ENCODE measurements at regions not wholly inside any gene's neighbourhood (a gene's known extent, or its start where the extent isn't known, plus 50 kb on each side); places are given as distances from the start of the nearest gene placed in this dataset.

- TF ChIP-seq CHD2 (IDR thresholded peaks at IDR 0.05; ENCODE audit: low read length, partially characterized antibody) (no peak), FOXM1 (IDR thresholded peaks at IDR 0.05; ENCODE audit: low read depth) (no peak), GATA2 (CRISPR knock-in tag; IDR thresholded peaks at IDR 0.05) (no peak)
These were observed 72.7 kb upstream of the KLF12 start (continued) for GRCh38 chr13:74206855-74207254.

DNA sequence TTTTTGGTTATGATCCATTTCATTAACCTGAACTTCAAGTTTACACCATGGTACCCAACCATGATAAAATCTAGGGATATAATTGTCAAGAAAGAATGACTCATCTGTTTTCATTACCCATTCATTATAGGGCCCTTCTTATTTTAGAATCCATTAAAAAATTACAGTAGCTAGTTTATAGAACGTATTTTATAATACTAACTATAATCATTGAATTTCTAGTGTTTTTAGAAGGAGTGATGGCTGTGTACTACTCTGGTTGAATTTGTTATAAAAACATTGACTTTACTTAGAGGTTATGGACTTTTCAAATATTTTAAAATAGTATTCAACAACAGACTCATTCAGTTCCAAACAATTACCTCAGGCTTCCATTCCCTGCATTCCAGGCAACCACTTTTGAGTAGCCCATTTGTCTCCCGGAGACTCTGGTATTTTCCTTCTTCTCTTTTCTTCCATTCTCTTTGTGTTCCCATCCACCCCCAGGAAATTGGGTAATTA, 71.9 kb upstream of the KLF12 start:
- H3K27me3 ChIP-seq (ENCODE audit: insufficient read depth): no peaks in the 10 kb centered on the region
- WGBS (ENCODE audit: low lambda C conversion rate): 29% methylated on average over 2 of the region's 2 CpGs
- H3K4me2 ChIP-seq: no peak overlapping the region; the same call in 1 of the 2 replicates
- H3K4me3 ChIP-seq (ENCODE audit: low read depth in 2 of 2, low read length in 1 of 2): no peak overlapping the region
- ChIA-PET CTCF (no interaction called here), POLR2A (no interaction called here)
- H2AFZ ChIP-seq (ENCODE audit: low read depth): no peak overlapping the region
- H3K27ac ChIP-seq (ENCODE audit: low read depth in 2 of 2, low read length in 1 of 2): peak overlapping the region in 1 of 2 experiments; percentile 64; a peak in 2 of 4 replicates
- no peak overlapping the region; the same call in 1 of the 2 replicates for H3K9ac ChIP-seq
- peaks cover 25% of the 10 kb centered on the region for H3F3A ChIP-seq (replicated peaks; ENCODE audit: insufficient read depth)
- H3K9me3 ChIP-seq: no peaks in the 10 kb centered on the region
- TF ChIP-seq MEF2A (IDR thresholded peaks at IDR 0.05; ENCODE audit: borderline replicate concordance, low read depth) (no peak), RXRA (IDR thresholded peaks at IDR 0.05; ENCODE audit: borderline replicate concordance, low read depth) (peak; percentile 39; the same call in 1 of the 2 replicates), TEAD4 (IDR thresholded peaks at IDR 0.05; ENCODE audit: borderline replicate concordance, insufficient read depth) (0 out of 2 replicates have a peak, but pooled peaks have one; percentile 50), PBX3 (IDR thresholded peaks at IDR 0.05) (peak; percentile 74), REST (IDR thresholded peaks at IDR 0.05; ENCODE audit: low read depth, low read length) (no peak), TCF12 (IDR thresholded peaks at IDR 0.05) (peak; percentile 64), NFIC (IDR thresholded peaks at IDR 0.05; ENCODE audit: borderline replicate concordance) (peak; percentile 62), SIN3A (IDR thresholded peaks at IDR 0.05; ENCODE audit: borderline replicate concordance, low read depth, low read length) (no peak)
- H3K79me2 ChIP-seq (ENCODE audit: insufficient read depth): no peaks in the 10 kb centered on the region
- no peak for DNase-seq
- no peaks in the 10 kb centered on the region for H4K20me1 ChIP-seq (ENCODE audit: insufficient read depth)
- peaks cover 6 to 24% of the 10 kb centered on the region in 2 experiments for H3K4me1 ChIP-seq (ENCODE audit: control insufficient read depth in 1 of 2, insufficient read depth in 2 of 2, low read depth in 1 of 2, low read length in 1 of 2)
- no peaks in the 10 kb centered on the region for H3K9me2 ChIP-seq
- no peaks in the 10 kb centered on the region for H3K36me3 ChIP-seq (replicated peaks in 1 of 2; ENCODE audit: control insufficient read depth in 1 of 2, insufficient read depth in 2 of 2, low read length in 1 of 2)

DNA sequence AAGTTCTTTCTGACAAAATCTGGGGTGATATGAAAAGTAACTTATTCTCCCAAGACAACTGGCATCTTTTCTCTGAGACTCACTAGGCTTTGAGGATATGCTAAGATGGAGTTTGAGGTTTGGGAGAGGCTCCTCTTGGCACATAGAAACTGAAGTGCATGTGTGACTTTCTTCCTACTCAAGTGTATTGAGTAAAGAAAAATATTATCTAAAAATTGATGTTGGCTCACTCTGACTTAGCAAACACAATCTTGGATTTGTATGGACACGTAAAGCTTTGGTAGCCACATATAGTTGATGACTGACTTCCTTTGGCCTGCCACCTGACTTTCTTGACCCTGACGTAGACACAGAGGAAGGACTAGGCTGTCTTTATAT, 71.1 kb upstream of the KLF12 start:
- peak overlapping the region in 1 of 2 experiments; percentile 64; a peak in 2 of 4 replicates for H3K27ac ChIP-seq (ENCODE audit: low read depth in 2 of 2, low read length in 1 of 2)
- H3K9me3 ChIP-seq: no peaks in the 10 kb centered on the region
- no peaks in the 10 kb centered on the region for H4K20me1 ChIP-seq (ENCODE audit: insufficient read depth)
- DNase-seq: no peak
- TF ChIP-seq MAX (IDR thresholded peaks at IDR 0.05; ENCODE audit: low read depth): no peak
- no peaks in the 10 kb centered on the region for H3K9me2 ChIP-seq
- WGBS (ENCODE audit: low lambda C conversion rate): 94% methylated on average over 2 of the region's 2 CpGs
- H2AFZ ChIP-seq (ENCODE audit: low read depth): no peak overlapping the region
- no peaks in the 10 kb centered on the region for H3K79me2 ChIP-seq (ENCODE audit: insufficient read depth)
- no peaks in the 10 kb centered on the region for H3K36me3 ChIP-seq (replicated peaks in 1 of 2; ENCODE audit: control insufficient read depth in 1 of 2, insufficient read depth in 2 of 2, low read length in 1 of 2)
- no peak overlapping the region for H3K9ac ChIP-seq
- POLR2A ChIA-PET: no interaction called here
- H3K4me2 ChIP-seq: no peak overlapping the region
- peaks cover 19% of the 10 kb centered on the region for H3F3A ChIP-seq (replicated peaks; ENCODE audit: insufficient read depth)
- CTCF ChIA-PET: no interaction called here
- H3K4me3 ChIP-seq (ENCODE audit: low read depth in 2 of 2, low read length in 1 of 2): no peak overlapping the region
- H3K4me1 ChIP-seq (ENCODE audit: control insufficient read depth in 1 of 2, insufficient read depth in 2 of 2, low read depth in 1 of 2, low read length in 1 of 2): peaks cover 3 to 19% of the 10 kb centered on the region in 2 experiments; a peak in 3 of 4 replicates
- H3K27me3 ChIP-seq (ENCODE audit: insufficient read depth): no peaks in the 10 kb centered on the region
